HT-29 (cell line): ENCODE measurements at regions not wholly inside any gene's neighbourhood (a gene's known extent, or its start where the extent isn't known, plus 50 kb on each side); places are given as distances from the start of the nearest gene placed in this dataset.

ENCODE experiments used
- DNase-seq: peaks from one replicate; pipeline ENCODE4 v3.0.0-alpha.2; 2015; ENCODE audit warnings: low spot score

GRCh38 chr2:58739033-58739432, 497.9 kb upstream of the FANCL start:
- DNase-seq, result no peak

DNA sequence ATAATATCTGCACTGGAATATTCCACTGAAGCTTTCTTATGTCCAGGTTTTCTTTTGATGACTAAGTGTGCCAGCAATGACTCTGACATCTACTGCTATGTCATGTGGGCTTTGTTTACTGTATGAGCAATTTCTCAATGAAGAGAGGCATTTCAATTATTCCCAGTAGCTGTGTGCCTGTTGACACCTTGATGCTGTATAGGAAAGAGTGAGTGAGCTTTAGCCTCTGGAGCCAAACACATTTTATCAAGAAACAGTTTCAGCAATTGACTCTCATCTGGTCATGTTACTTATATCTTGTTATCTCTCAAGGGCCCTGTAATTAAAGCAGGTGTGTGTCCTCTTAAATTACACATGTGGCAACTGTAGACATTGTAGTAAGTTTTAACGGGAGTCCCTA, 493.2 kb upstream of the FANCL start:
- peak; percentile 11 for DNase-seq

DNA sequence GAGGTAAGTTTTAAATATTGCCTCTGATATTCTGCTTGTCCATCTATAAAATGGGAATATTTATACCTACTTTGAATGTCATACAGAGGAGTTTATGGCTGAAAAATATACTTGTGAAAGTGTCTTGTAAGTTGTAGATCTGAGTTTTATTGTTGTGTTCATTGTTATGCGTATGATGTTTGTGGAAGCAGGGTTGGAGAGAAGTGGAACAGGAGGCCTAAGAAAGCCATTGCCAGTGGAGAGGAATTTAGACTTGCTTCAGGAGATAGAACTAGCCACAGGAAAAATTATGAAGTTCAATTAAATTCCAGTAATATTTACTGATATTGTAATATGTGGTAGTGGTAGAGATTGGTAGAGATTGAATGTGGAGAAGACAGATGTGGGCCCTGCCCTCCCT, 491.9 kb upstream of the FANCL start:
- no peak for DNase-seq

- DNase-seq, result no peak
These were observed 490.4 kb upstream of the FANCL start for GRCh38 chr2:58731488-58731869.

DNA sequence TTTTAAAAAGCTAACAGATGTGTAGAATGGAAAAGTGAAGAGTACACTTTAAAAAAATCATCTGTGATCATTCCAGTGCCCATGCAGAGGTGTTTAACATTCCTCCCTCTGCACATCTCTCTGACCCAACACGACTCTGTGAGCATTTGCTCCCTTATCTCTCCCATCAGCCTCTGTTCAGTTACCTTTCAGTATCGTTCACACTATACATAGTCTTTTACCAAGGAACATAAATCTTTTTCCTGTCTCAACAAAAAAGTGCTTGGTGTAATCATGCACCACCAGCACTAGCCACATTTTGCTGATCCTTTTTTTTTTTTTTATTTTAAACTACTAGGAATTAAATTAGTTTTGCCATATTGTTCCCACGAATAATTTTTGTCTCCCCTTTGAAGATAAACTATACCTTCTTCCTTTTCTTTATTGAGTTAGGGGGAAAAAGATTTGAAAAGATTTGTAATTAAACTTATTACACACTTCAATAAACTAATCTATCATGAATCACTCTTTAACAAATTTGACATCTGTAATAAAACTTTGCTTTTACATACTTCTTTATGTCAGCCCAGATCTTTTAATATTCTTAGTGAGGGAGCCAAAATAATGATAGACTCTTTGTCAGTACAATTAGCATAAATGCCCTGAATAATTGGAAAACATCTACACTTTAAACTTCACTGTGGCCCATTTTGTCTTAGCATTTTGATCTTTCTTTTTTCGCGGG, 489.8 kb upstream of the FANCL start:
- no peak for DNase-seq

DNA sequence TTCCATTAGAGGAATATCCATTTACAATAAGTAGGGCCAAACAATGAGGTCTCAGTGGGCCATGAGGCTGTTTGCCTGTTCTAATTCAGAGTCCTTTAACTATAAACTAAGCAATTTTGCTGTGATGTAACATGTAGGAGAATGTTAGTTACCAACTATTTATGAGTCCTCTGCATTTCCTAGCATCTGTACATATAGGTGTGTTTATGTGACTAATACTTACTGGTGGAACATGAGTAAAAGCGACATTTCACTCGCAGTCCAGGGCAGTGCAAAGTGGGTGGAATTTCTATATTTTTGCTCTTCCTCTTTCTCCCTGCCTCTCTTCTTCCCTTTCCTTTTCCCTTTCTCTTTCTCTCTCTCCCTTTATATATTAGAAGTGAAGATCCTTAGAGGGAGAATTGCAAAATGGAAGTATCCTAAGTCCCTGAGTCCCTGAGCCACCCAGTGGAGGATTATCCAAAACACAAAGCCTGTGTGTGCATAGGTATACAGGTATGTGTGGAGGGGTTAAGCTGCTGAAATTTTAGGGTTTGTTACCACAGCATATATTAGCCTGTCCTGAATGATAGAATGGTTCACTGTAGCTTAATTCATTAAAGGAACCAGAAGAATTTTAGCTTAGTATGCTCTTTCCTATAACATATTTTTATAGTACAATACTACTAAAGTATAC, 487.0 kb upstream of the FANCL start:
- no peak for DNase-seq

DNA sequence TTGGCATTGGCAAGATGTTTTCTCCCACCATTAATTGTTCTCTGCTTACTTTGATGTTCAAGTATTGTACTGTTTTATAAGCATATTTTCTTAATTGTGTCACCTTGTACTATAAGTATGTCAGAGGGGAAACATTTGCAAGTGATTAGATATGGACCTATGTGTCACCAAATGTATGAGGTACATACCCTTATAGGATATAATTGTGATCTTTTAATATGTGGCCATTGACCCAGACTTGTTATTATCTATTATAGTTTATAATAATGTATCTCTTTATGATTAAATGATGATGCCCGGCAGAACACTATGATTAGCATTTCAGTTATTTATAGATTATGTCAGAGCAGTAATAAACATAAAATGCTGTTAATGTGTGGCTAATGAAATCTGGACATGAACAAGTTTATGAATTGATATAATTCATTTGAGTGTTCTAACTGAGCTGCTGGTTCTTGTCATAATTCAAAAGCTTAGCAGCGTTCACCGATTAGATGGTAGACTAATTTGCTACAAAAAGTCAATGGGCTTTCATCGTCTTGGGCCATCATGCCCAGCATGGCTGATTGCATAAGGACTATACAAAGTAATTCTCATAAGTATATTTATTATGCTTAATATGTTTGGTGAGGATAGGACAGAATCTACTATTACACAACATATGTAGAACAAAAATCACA, 480.9 kb upstream of the FANCL start:
- no peak for DNase-seq

- no peak for DNase-seq
These were observed 479.9 kb upstream of the FANCL start for GRCh38 chr2:58720770-58721697.

GRCh38 chr2:58720033-58720769, 479.1 kb upstream of the FANCL start:
- DNase-seq, result no peak

GRCh38 chr2:58715344-58715743, 474.2 kb upstream of the FANCL start:
- no peak for DNase-seq

- no peak for DNase-seq
These were observed 473.1 kb upstream of the FANCL start for GRCh38 chr2:58714238-58714637.

GRCh38 chr2:58710795-58711279, 469.7 kb upstream of the FANCL start:
- no peak for DNase-seq

GRCh38 chr2:58709687-58710354, 468.7 kb upstream of the FANCL start:
- no peak for DNase-seq

DNA sequence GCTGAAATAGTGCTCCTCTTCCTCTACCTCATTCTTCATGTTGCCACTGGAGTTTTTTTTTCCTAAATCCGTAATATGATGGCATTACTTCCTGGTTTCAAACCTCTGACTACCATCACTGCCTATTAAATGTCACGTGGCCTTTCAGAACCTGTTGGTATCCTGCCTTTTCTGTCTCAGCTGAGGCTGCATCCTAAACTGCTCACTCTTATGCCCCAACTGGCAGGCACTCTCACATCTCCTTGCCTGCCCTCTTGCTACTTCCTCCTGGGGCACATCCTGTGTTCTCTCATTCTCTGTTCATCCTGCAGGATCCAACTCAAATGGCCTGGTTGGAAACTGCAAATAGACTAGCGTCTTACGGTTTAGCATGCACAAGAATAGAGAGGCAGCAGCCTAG, 468.1 kb upstream of the FANCL start:
- no peak for DNase-seq

- DNase-seq, result no peak
These were observed 467.4 kb upstream of the FANCL start for GRCh38 chr2:58708565-58708964.

GRCh38 chr2:58702302-58702885, 461.3 kb upstream of the FANCL start:
- DNase-seq, result peak; percentile 61

GRCh38 chr2:58701688-58702301, 460.7 kb upstream of the FANCL start:
- no peak for DNase-seq

DNA sequence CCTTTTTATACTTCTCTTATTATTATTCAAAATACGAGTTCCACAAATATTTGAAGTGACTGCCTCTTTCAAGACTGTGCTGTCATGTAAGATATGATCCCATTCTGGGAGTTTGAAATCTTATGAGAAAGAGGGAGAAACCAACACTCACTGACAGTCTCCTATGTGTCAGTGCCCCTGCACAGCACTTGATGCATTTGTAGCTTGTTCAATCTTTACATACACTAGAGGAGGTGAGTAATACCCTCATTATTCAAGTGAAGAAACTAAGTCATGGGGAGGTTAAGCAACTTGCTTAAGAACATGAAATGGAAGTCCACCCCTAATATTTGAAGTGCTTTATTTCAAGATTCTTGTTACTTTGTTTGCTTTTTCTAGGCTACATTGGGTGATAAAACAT, 459.5 kb upstream of the FANCL start:
- DNase-seq, result no peak

- DNase-seq, result no peak
These were observed 458.3 kb upstream of the FANCL start for GRCh38 chr2:58699411-58699810.

DNA sequence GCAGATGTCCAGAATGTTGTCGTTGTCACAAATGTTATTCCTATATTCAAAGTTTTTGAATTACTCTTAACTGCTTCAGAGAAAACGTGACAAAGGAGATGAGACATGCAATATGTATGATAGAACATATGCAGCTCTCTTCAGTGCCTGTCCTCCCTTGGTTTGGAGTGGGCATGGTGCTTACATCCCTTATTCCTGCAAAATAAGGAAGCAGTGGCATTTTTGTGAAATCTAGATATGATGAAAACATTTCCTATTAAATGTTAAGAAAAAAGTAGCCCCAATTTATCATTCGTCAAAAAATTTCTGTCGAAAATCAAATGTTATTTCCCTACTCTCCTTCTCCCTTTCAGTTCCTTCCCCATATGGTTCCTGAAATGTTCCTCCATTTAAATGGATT, 457.5 kb upstream of the FANCL start:
- DNase-seq, result no peak
